ENCODE measurements at regions not wholly inside any gene's neighbourhood (a gene's known extent, or its start where the extent isn't known, plus 50 kb on each side); places are given as distances from the start of the nearest gene placed in this dataset.
"Not testable (repeated sequence)": the region's sequence is repeated elsewhere in the genome, so short reads cannot be mapped to it uniquely, and the experiment has no call there.

DNA sequence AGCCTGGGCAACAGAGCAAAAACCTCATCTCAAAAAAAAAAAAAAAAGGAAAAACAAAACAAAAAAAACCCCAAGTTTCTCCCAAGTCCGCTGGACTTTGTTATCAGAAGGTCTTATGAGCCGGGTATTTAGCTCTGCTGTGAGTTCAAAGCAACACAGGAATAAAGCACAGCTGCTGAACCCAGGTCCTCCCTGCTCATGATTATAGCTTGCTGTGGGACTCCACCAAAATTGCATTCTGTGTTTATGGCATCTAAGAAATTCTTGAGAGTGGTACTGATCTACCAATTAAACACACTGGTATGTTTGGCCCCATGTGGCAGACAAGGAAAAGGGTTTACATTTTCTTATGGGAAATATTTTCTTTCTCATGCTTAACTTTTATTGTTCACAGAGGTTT lies 93.6 kb upstream of the NEDD9 start:
- DNase-seq (ENCODE audit: low read depth), result no peak

DNA sequence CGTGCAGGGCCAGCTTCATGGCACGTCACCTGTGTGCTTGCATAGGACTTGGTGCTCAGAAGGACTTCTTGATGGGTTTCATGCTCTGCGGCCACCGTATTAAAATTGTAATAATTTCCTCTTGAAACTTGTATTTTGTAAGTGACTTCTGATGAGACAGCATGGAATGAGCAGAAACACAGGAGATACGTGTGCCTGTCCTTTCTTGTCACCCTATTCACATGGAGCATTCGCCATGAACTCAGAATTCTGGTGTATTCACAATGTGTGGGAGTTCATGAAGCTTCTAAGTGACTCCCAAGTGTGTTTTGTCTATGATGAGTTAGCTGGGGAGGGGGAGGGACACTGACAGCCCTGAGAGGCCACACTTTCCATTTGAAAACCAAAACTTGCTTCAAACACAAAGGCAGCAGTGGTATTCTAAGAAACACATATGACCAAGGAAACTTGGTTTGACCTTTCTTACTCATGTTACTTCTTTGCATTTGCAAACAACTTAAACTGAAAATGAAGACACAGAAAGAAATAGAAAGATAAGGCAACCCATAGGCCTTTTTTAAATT lies 92.1 kb upstream of the NEDD9 start:
- DNase-seq (ENCODE audit: low read depth), result no peak

DNA sequence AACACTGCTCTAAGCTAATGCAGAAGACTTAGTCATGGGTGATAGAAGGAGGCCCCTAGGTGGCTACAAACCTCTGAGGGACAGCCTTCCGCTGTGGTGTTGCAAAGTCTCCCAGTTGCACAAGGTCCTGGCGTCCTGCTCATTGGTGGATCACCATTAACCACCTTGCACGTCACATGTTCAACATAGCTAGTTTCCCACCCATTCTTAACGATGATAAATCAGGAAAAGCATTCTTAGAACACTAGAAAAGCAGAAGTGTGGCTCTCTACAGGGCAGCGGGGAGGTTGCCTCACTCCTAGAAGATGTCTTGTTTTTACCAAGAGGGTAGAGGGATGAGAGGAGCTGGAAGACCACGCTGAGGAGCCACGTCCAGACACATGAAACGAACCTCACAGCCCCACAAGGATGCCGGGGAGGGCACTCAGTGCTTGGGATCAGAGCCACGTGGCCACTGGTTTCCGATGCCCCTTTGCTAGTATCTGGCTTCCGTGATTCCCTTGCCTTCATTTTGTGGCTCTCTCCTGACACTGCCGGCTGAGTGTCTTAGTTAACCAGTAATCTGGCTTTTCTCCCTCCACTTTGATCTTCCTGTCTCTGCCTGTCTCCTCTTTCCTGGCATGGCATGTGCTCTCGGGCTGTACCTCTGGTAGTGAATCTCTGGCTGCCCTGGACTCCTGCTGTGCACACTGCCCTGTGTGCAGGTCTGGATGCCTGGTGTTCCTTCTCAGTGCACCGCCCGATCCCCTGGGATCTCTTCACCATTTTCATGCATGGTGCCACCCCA lies 91.4 kb upstream of the NEDD9 start:
- DNase-seq (ENCODE audit: low read depth), result no peak

DNA sequence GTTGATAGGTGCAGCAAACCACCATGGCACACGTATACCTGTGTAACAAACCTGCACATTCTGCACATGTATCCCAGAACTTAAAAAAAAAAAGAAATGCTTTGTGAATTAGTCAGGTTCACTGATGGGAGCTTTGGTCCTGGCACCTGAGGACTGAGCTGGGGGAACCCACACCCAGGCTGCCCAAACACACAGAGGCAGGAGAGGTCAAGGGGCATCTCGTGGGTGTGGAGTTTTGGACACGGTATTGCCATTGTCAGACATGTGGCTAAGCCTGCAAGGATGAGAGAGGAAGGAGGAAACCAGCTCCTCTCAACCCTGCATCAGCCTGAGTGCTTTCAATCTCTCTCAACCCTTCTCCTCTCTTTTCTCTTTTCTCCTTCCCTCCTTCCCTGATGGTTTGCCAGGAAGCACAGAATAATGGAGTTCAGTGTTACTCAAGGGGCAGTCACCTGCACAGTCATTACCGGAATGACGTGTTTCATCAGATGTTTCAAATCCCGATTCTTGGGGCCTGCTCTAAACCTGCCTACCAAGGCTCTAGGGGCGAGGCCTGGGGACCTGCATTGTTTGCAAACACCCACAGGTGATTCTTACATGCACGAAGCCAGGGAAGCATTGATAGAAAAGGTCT lies 89.9 kb upstream of the NEDD9 start:
- DNase-seq (ENCODE audit: low read depth), result no peak

DNA sequence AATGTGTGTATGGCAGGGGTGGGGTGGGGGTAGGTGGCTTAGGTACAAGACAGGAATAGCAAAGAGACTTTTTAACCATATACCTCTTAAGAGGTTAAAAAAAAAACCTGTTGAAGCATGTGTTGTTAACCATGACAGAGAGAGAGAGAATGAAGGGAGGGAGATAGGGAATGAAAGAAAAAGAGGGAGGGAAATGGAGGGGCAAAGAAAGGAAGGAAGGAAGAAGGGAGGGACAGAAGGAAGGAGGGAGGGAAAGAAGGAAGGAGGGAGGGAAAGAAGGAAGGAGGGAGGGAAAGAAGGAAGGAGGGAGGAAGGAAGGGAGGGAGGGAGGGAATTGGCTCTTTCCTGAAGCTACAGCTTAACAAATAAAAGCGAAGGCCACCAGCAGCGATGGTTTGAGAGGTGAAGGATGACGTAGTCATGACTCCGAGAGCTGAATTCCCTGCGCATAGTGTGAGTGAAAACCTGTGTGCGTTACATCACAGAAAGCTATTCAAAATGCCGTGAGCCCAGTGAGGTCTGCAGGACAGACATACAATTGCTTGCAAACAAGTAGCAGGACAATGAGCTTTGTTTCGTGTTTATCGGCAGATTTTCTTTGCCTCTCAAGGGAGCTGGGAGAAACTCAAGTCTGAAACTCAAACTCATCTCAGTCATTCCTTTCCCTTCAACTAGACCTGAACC lies 88.6 kb upstream of the NEDD9 start:
- no peak for DNase-seq (ENCODE audit: low read depth)

DNA sequence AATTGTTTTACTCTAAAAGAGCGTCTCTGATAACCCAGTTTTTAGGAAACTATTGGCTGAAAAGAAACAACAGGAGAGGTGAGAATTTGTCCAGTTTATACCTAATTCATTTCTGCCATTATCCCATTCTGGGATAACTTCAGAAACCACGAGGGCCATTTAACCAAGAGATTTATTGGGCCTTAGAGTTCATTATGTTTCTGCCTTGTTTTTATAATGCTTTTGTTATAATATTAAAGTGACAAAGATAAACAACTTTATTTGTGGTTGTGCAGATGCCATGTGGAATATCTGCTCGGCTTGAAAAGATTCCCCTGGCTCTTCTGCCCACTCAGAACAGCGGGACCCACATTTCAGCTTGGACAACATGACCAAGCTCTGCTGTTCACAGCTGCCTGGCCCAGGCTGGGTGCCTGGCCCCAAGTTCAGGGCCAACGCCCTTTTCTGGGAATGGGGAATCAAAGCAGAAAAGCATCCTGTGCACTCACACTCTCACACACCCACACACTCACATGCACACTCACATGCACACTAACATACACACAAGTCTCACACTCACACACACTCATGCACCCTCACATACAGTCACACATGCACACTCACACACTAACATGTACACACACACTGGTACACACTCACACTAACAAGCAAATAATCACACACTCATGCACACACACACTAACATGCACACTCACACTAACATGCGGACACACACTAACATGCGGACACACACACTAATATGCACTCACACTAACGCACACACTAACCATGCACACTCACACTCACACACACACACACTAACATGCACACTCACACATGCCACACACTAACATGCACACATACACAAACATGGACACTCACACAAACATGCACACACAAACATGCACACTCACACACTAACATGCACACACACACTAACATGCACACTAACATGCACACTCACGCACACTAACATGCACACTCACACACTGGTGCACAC lies 86.7 kb upstream of the NEDD9 start:
- DNase-seq (ENCODE audit: low read depth), result no peak

DNA sequence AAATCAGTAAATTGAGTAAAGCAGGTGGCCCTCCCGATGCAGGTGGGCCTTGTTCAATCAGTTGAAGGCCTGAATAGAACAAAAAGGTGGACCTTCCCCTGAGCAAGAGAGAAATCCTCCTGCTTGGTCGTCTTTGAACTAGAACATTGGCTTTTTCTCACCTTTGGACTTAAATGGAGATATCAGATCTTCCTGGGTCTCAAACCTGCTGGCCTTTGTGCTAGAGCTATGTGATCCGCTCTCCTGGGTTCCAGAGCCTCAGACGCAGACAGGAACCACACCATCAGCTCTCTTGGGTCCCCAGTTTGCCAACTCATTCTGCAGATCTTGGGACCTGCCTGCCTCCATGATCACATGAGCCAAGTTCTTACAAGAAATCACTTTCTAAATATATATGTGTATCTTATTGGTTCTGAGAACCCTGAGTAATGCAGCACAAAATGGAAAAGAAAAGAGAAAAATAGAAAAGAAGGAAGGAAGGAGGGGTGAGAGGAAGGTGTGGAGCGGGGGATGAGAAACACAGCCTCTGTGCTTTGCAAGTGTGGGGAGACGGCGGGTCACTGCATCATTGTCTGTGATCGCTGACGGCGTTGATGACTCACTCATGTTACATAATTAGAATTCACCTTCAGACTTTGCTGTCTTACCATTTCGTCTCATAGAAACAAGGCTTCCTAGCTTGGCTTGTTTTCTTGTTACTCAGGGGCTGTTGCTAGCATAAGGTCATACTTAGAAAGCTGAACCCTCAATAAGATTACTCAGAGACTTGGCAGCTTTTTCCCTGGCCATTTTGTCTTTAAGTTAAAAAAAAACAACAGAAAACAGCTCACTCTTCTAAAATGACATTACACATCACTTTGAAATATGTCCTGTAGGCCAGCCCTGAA lies 85.7 kb upstream of the NEDD9 start:
- peak; percentile 46 for DNase-seq (ENCODE audit: low read depth)

DNA sequence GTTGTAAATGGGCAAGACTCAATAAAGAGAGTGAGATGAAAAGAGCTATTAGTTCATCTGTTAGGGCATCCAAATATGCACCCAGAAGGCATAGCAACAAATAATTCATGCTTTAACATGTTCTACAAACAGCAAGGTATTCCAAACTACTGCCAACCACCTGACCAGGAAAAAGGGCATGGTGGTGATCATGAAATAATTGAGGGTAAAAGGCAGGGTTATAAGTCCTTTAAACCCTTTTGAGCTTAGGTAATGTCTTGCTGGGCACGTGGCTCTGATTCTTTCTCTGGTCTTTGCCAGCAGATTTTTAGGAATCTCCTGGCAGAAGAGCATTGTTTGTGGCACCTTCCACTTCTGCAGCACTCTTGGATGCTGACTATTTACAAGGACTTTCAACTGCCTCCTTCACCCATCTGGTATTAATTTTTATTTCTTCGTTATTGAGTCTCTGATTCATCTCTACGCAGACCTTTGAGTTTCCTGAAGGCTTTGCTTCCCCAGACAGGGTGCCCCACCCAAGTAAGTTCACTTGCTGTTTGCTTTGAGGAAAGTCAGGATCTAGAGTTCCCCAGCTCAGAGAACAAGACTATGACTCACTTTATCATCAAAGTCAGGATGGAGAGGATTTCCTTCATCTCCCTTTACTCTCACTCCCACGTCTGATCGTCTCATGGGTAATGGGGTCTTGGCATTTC lies 83.4 kb upstream of the NEDD9 start:
- no peak for DNase-seq (ENCODE audit: low read depth)

DNA sequence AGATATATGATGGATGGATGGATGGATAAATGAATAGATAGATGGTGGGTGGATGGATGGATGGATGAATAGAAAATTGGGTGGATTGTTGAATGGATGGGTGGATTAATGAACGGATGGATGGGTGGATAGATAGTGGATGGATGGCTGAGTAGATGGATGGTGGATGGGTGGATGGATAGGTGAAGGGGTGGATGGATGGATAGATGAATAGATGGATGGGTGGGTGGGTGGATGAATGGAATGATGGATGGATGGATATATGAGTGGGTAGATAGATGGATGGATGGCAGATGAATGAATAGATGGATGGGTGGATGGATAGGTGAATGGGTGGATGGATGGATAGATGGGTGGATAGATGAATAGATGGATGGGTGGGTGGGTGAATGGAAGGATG lies 80.7 kb upstream of the NEDD9 start:
- no peak for DNase-seq (ENCODE audit: low read depth)

DNA sequence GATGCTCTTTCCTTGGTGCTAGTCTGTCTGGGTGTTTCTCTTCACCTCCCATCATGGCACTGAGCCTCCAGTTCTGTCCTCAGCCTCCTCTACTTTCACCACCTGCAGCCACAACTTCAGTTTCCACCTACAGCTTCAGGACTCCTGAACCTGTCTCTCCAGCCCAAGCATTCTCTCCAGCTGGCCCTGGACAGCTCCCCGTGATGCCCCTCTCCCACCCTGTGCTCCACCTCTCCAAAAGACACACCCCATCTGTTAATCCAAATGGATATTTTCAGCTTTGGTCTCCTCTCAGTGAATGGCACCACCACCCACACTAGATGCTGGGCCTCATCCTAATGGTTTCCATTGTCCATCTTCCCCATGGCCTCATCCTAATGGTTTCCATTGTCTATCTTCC lies 79.5 kb upstream of the NEDD9 start:
- no peak for DNase-seq (ENCODE audit: low read depth)

DNA sequence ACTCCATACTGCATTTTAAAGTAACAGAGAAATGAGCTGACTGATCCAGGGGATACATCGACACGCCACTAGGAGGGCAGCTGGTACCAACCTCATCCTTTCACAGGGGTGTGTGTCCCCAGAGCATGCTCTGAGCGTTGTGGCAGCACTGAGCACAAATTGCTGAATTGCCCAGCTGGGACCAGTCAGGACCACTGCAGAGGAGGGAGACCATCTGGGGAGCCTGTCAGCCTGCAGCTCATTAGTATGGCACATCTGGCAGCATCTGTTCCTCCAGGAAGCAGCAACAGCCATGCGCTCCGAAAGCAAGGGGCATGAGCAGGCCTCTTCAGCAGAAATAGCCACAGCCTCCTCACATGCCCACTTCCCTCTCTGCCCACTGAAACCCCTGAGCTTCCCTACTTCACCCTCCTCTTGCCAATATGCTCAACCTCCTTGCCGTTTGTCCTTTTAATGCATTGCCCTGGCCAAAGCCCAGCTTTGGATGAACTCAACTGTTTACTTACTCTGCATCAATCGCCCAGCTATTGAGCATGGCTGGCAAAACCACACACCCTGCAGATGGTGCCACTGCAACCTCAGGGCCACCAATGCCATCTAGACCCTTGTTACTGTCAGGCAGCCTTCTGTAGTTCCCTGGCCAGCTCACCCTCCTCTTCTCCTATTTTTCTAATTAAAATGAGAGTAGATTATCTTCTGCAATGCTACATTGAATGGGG lies 77.6 kb upstream of the NEDD9 start:
- no peak for DNase-seq (ENCODE audit: low read depth)

DNA sequence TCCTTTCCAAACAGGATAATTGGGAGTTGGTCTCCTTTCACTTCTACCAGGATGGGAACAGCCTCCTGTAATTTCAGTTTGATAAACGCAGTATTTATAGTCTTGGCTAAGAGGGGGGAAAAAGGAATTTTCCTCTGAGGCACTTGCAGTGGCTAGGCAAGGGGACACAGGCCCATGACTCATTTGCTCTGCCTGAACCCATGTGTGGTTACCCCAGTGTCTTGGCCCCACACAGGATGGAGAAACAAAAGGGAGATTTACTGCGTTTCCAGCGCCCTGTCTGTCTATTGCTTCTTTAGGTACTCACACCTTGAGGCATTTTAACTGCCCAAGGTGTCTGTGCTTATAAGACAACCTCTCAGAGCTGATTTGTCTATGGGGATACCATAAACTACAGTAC lies 74.8 kb upstream of the NEDD9 start:
- DNase-seq (ENCODE audit: low read depth), result no peak

DNA sequence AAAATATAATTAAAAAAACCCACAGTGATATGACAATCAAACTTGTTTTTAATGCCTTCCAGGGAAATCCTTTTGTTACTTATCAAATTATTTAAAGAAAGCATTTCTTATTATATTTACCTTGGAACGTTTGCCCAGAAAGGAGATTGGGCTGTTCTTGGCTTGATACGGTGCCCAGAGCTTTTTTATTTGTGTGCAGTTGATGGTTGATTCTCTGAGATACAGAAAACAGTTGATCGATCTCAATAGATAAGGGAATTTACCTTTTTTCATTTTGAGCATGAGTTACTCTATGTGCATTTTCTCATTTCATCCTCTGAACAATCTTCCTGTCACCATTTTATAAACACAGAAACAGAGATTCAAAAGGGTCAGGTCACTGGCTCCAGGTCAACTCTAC lies 72.5 kb upstream of the NEDD9 start:
- DNase-seq (ENCODE audit: low read depth), result no peak

DNA sequence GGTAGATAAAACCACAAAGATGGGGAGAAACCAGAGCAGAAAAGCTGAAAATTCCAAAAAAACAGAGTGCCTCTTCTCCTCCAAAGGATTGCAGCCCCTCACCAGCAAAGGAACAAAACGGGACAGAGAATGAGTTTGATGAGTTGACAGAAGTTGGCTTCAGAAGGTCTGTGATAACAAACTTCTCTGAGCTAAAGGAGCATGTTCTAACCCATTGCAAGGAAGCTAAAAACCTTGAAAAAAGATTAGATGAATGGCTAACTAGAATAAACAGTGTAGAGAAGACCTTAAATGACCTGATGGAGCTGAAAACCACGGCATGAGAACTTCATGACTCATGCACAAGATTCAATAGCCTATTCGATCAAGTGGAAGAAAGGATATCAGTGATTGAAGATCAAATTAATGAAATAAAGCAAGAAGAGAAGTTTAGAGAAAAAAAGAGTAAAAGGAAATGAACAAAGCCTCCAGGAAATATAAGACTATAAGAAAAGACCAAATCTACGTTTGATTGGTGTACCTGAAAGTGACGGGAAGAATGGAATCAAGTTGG lies 67.5 kb upstream of the NEDD9 start:
- DNase-seq (ENCODE audit: low read depth), result not testable (repeated sequence)

DNA sequence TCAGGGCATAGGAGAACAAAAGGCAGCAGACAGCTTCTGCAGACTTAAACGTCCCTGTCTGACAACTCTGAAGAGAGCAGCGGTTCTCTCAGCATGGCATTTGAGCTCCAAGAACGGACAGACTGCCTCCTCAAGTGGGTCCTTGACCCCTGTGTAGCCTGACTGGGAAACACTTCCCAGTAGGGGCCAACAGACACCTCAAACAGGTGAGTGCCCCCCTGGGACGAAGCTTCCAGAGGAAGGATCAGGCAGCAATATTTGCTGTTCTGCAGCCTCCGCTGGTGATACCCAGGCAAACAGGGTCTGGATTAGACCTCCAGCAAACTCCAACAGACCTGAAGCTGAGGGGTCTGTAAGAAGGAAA lies 66.9 kb upstream of the NEDD9 start:
- not testable (repeated sequence) for DNase-seq (ENCODE audit: low read depth)

DNA sequence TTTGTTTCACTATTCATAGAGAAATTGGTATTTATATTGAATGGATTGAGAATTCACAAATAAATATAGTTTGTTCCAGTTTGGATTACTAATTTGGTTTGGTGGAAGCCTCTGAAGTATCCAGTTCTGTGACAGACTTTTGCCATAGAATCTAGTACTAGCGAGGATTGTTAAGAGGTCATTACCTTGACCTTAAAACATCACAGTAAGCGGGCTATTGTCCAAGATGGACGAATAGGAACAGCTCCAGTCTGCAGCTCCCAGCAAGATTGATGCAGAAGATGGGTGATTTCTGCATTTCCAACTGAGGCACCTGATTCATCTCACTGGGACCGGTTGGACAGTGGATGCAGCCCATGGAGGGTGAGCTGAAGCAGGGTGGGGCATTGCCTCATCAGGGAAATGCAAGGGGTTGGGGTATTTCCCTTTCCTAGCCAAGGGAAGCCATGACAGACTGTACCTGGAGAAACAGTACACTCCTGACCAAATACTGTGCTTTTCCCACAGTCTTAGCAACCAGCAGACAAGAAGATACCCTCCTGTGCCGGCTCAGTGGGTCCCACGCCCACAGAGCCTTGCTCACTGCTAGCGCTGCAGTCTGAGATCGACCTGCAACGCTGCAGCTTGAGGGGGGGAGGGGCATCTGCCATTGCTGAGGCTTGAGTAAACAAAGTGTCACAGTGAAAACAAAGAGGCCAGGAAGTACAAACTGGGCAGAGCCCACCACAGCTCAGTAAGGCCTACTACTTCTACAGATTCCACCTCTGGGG lies 66.4 kb upstream of the NEDD9 start:
- DNase-seq (ENCODE audit: low read depth), result no peak

DNA sequence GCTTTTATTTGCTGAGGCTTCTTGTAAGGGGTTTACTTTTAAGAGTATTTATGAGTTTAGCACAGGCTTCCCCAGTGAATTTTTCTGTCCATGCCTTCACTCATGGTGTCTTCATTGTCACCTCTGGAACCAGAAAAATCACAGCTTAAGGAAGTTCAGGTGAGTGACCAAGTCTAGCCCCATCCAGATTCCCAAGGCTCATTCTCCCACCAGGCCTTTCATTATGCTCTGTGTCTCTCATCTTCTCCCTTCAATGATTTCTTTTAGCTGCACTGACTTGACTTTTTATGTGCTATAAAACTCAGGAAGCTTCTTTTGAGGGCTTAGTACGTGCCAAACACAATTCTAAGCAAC lies 64.9 kb upstream of the NEDD9 start:
- DNase-seq (ENCODE audit: low read depth), result no peak

All from activated T-helper 1 cell treated with Interleukin-2 at 50 U/mL for 16 hours (primary cell).